Germinal center (tissue), 1 donor: ENCODE measurements at regions not wholly inside any gene's neighbourhood (a gene's known extent, or its start where the extent isn't known, plus 50 kb on each side); places are given as distances from the start of the nearest gene placed in this dataset.

Experiments
- DNase-seq: peaks from one replicate; pipeline ENCODE4 v3.0.0; 2012; ENCODE audit warnings: mixed read lengths, low spot score

- no peak for DNase-seq
Observed at GRCh38 chr11:69348414-69349235, 54.7 kb downstream of the MYEOV start.

DNA sequence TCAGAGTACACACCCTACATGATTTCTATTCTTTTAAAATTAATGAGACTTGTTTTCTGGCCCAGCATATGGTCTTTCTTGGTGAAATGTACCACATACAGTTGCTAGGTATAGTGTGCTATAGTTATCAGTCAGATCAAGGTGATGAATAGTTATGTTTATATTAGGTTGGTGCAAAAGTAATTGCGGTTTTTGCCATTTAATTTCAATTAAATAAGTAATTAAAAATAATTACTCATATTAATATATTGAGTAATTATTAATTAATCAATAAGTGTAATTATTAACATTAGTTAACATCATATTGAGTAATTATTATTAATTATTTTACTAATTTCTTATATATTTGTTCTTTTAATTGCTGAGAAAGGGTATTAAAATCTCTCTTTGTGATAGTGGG lies 56.1 kb downstream of the MYEOV start:
- DNase-seq: no peak

DNA sequence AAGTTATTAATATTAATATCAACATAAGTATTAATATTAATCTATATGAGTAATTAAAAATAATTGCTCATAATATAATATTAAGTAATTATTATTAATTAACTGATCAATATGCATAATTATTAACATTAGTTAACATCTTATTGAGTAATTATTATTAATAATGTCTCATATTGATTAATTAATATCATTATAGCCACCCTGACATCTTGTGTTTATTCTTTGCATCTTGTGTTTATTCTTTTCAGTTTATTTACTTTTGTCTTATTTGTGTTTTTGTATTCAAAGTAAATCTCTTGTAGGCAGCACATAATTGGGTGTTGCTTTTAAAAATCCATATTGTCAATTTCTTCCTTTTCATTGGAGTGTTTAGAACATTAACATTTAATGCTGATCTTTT lies 56.6 kb downstream of the MYEOV start:
- no peak for DNase-seq

GRCh38 chr11:69351460-69351859 lies 57.5 kb downstream of the MYEOV start:
- no peak for DNase-seq

DNA sequence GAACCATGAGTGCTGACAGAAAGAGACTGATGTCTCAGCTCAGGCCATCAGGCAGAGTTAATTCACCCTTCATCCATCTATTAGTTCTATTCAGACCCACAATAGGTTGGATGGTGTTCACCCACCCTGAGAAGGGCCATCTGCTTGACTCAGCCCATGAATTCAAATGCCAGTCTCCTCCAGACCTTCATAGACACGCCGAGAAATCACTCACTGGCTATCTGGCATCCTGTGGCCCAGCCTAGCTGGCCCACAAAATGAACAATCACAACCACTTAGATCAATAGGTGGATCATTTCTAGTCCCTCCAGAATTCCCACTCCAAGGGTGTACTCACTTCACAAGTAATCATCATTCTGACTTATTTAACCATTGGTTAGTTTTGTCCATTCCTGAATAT lies 58.2 kb downstream of the MYEOV start:
- no peak for DNase-seq

DNA sequence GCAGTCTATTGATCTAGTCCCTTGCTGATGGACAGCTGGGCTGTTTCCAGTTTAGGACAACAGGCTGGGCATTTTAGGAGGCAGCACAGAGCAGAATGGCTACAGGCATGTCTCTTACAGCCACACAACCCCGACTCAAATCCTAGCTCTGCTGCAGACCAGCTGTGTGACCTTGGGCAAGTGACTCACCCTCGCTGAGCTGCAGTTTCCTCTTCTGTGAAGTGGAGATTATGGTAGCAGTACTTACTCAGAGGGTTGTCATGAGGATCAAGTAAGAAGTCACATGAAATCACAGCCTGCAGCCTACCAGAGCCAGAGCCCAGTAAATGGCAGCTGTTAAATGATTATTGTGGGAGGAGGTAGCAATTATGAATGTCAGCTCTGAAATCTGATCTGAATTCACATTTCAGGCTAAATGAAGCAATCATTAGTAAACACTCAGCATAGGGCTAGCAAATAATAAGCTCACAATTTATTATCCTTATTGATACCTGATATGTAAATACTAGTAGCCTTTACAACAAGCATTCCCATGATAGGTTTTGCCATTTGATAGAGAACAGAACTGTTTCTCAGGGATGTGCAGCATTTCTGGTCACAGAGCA lies 58.9 kb downstream of the MYEOV start:
- no peak for DNase-seq

- no peak for DNase-seq
Observed at GRCh38 chr11:69353696-69354544, 60.0 kb downstream of the MYEOV start.

GRCh38 chr11:69354545-69354897 lies 60.6 kb downstream of the MYEOV start:
- no peak for DNase-seq

DNA sequence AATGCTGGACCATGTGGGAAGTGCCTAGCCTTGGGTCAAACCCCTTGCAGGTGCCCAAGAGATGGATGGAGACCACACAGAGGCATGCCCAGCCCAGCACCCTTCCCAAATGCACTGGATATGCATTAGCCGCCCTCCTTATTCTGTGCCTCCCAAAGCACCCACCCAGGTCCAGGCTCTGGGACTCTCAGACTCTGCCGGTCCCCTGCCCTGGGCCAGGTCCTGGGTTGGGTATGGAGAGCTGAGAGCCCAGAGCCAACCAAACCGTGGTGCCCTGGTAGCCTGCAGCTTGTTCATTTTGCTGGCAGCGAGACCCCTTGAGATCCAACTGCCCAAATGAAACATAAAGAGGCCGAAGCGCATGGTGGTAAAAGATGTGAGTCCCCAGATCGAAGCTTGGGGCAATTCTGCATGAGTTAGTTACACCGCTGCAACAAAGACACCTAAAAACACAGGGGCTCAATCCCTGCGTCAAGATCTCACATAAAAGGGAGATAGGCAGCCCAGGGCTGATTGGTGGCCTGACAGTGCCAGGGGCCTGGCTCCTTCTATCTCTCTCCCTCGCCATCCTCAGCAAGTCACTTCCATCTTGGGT lies 61.5 kb downstream of the MYEOV start:
- no peak for DNase-seq

GRCh38 chr11:69355959-69356702 lies 62.2 kb downstream of the MYEOV start:
- no peak for DNase-seq

GRCh38 chr11:69356703-69357457 lies 62.9 kb downstream of the MYEOV start:
- no peak for DNase-seq

DNA sequence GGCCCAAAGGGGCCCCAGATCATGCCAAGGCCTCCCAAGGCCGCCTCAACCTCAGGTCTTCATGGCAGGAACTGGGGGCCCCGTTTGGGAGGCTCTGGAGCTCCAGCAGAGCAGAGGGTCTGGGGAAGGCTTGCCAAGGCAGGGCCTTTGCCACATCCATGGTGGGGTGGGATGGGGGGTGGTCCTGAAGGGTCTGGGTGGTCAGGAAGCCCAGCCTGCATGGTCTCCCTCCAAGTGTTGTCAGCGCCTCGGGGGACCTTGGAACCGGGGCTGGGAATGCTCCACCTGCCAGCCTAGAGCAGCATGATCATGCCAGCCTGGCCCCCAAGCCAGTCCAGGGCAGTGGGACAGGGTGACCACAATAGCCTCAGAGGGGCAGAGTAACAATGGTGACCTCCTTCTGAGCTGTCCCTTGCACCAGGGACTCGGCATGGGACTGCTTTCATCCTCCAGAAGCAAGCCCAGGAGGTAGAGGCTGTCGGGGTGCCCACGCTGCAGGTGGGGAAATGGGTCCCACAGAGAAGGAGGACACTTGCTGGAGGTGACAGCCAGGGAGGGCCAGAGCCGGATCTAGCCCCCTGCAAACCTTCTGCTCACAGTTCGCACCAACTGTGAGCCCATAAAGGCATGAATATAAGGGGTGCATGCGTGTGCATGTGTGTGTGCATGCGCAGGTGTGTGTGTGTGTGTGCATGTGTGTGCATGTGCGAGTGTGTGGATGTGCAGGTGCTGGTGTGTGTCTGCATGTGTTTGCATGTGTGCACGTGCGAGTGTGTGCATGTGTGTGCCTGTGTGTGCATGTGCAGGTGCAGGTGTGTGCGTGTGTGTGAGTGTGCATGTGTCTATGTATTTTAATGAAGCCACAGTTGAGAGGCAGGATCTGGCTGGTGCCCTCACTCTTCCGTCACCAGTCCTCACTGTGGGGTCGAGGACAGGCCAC lies 63.8 kb downstream of the MYEOV start:
- DNase-seq: no peak

GRCh38 chr11:69358398-69359020 lies 64.6 kb downstream of the MYEOV start:
- DNase-seq: no peak

DNA sequence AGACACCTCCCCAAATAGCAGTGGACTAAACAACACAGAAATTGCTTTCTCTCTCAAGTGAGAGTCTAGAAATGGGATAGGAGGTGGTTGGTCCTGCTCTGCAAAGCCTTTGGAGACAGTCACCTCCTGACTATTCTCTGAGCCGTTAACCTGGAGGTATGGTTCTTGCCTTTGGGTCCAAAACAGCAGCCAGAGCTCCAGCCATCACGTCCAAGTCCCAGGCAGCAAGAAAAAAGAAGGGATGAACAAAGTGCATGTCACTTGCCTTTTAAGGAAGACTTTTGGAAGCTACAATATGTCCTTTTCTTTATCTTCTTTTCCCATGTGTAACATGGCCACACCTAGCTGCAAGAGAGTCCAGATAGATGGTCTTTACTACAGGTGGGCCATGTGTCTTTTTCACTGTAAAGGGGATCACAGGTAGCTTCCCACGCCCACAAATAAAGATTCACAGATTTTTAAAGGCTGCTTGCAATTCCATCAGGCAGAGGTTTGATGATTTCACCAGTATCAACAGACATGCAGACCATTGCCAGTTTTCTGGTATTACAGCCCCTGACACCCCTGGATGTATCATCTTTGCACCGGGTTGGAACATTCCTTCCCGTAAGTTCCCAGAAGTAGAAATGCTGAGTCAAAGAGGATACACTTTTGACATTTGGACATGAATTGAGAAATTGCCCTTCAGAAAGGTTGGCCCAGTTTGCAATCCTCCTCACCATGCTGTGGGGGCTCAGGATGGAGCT lies 66.0 kb downstream of the MYEOV start:
- no peak for DNase-seq

GRCh38 chr11:69360606-69361005 lies 66.7 kb downstream of the MYEOV start:
- DNase-seq: no peak

DNA sequence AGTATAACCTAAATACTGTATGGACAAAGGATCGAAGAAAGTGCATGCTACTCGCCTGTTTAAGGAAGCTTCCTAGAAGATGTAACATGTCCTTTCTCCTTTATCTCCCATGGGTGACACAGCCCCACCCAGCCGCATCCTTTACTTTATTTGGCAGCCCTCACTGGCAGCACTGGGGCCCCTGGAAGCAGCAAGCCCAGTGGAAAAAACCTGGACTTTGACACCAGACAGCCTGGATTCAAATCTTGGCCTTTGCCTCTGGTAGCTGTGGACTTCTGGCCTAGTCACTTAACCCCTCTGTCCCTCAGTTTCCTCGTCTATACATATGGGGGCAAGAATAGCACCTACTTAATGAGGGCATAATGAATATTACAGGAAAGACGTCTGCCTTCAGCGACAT lies 67.1 kb downstream of the MYEOV start:
- no peak for DNase-seq

DNA sequence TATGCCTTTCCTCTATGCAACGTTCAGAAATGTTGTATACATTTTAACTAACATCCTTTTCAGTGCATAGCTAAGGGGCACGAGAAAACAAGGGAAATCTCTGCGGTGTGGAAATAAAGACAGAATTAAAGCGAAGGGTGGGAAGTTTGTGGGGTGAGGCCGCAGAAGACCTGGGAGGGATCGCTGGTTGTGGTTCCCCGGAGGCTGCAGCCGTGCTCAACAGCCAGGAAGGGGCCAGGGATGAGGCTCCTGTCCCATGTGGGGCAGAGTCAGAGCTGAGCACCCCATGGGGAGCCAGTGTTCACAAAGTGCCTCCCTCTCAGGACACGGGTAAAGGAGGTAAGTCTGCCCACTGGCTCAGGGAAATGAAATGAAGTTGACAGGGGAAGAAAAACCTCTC lies 67.5 kb downstream of the MYEOV start:
- no peak for DNase-seq

GRCh38 chr11:69362315-69362714 lies 68.4 kb downstream of the MYEOV start:
- DNase-seq: no peak

GRCh38 chr11:69364921-69365320 lies 71.0 kb downstream of the MYEOV start:
- no peak for DNase-seq
